HG03175 (cell line): ENCODE measurements at regions not wholly inside any gene's neighbourhood (a gene's known extent, or its start where the extent isn't known, plus 50 kb on each side); places are given as distances from the start of the nearest gene placed in this dataset.
"Not testable (repeated sequence)": the region's sequence is repeated elsewhere in the genome, so short reads cannot be mapped to it uniquely, and the experiment has no call there.

Experiments
- ATAC-seq: cut with Tn5 transposase; IDR thresholded peaks from one replicate; pipeline ENCODE4 v1.9.1; 2021; ENCODE audit warnings: mild to moderate bottlenecking, moderate library complexity; ENCODE audit not compliant: unreplicated experiment

- no peak for ATAC-seq
Measured at GRCh38 chr6:144474290-144474689, 189.2 kb downstream of the UTRN start.

DNA sequence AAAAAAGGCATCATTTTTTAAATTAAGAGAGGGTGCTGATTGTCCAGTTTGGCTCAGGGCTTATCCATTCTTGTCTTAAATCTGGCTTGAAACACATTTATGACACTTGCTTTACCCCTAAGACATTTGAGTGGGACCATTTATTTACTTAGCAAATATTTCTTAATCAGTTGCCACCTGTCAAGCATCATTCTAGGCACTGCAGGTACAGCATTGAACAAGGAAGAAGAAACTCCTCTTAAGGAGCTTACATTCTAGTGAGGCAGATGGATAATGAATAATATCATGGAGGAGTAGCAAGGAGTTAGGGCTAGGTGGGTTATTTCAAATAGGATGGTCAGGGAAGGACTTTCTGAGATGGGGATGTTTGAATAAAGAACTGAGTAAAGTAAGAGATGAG lies 189.8 kb downstream of the UTRN start:
- no peak for ATAC-seq

DNA sequence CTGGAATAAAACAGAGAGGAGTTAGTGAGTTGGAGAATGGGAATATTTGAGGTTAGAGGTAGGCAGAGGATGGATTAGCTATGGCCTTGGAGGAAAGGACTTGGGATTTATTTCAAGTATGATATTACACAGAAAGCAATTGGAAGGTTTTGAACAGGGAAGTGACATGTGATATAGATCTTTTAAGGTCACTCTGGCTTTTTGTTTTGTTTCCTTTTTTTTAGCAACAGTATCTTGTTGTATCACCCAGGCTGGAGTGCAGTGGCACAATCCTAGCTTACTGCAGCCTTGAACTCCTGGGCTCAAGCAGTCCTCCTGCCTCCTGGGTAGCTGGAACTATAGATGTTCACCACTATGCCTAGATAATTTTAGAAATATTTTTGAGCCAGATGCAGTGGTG lies 190.3 kb downstream of the UTRN start:
- ATAC-seq, result no peak

GRCh38 chr6:144476286-144476685 lies 191.2 kb downstream of the UTRN start:
- ATAC-seq, result no peak

DNA sequence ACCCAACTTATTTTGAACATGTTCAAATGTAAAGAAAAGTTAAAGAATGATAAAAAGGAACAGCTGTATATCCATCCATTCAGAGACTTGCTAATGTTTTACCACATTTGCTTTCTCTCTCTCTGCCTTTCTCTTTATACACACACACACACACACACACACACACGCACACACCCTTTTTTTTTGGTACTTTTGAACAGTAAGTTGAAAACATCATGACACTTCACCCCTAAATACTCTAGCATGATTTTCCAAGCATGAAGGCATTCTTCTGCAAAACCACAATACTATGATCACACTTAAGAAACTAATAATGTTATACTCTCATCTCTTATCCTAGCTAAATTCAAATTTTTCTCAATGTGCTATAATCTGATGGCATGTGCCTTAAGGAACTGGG lies 192.3 kb downstream of the UTRN start:
- no peak for ATAC-seq

GRCh38 chr6:144477856-144478255 lies 192.7 kb downstream of the UTRN start:
- ATAC-seq, result no peak

DNA sequence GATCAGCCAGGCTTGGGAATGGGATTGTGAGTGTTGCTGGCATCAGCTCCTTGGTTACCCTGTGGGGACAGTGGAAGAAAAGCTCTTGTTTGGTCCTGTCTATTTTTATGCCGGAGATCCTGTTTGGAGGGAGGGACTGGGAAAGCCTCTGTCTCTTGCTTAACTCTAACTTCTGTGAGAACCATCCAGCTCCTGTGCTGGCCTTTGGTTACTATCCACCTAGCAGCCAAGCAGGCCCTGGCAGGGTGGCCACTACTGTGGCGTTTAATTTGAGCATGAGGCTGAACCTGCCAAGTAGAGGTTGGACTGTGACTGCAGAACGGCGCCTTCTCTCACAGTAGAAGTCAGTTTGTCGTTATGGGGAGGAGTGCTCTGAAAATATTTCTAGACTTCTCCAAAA lies 193.3 kb downstream of the UTRN start:
- ATAC-seq, result no peak

DNA sequence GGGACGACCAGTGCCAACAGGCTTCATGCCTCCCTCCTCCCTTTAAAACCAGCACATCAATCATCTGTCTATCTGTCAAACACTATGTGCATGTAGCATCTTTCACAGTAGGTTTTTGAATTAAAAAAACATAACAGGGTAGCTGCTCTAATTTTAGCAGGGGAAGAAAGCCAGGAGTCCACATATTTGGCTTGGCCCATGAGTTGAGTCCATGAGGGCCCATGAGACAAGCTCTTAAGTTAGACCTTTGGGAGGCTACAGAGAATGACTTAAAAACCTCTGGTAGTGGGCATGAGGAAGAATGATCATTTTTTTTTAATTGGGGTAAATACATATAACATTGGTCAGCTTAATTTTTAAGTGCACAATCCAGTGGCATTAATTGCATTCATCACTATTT lies 194.9 kb downstream of the UTRN start:
- ATAC-seq, result no peak

GRCh38 chr6:144480473-144480872 lies 195.3 kb downstream of the UTRN start:
- ATAC-seq, result no peak

GRCh38 chr6:144481527-144481926 lies 196.4 kb downstream of the UTRN start:
- ATAC-seq, result peak; percentile 8

- peak; percentile 90 for ATAC-seq
Measured at GRCh38 chr6:144482142-144482541, 197.0 kb downstream of the UTRN start.

DNA sequence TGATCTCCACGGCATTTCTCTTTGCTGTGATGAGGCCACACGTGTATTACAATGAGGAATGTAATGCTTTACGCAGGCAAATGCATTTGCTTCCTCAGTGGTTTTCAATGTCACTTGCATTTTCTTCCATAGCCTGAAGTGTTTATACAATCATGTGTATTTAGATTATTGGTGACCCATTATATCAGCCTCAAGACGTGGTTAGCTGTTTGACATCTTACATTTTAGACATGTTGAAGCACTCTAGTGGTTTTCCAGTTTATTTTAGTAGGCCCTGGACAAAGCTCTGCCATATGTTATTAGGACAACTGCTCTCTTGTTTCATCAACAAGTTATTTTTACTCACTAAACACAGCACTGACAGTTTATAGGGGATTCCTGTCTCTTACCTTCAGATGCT lies 200.4 kb downstream of the UTRN start:
- no peak for ATAC-seq

DNA sequence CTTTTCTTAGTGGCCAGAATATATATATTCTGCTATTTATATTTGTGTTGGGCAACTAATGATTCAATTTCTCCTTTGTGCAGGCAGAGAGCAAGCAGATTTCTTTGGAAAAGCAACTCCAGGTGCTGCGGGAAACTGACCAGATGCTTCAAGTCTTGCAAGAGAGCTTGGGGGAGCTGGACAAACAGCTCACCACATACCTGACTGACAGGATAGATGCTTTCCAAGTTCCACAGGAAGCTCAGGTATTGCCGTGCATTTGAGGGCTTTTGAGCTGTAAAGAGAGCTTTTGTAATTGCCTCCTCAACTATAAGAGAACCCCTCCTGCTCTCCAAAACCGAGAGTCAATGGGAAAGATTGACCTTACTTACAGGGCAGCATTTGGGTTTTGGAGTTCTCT lies 203.5 kb downstream of the UTRN start:
- no peak for ATAC-seq

GRCh38 chr6:144493035-144493910 lies 208.1 kb downstream of the UTRN start:
- no peak for ATAC-seq

DNA sequence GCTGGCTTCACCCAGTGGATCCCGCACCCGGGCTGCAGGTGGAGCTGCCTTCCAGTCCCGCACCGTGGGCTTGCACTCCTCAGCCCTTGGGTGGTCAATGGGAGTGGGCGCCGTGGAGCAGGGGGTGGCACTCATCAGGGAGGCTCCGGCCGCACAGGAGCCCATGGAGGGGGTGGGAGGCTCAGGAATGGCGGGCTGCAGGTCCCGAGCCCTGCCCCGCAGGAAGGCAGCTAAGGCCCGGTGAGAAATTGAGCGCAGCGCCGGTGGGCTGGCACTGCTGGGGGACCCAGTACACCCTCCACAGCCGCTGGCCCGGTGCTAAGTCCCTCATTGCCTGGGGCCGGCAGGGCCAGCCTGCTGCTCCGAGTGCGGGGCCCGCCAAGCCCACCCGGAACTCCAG lies 209.9 kb downstream of the UTRN start:
- not testable (repeated sequence) for ATAC-seq

- no peak for ATAC-seq
Measured at GRCh38 chr6:144497650-144498049, 212.5 kb downstream of the UTRN start.

- ATAC-seq, result no peak
Measured at GRCh38 chr6:144500892-144501291, 215.8 kb downstream of the UTRN start.

- not testable (repeated sequence) for ATAC-seq
Measured at GRCh38 chr6:144505214-144505613, 220.1 kb downstream of the UTRN start.

GRCh38 chr6:144506051-144506450 lies 220.9 kb downstream of the UTRN start:
- not testable (repeated sequence) for ATAC-seq

DNA sequence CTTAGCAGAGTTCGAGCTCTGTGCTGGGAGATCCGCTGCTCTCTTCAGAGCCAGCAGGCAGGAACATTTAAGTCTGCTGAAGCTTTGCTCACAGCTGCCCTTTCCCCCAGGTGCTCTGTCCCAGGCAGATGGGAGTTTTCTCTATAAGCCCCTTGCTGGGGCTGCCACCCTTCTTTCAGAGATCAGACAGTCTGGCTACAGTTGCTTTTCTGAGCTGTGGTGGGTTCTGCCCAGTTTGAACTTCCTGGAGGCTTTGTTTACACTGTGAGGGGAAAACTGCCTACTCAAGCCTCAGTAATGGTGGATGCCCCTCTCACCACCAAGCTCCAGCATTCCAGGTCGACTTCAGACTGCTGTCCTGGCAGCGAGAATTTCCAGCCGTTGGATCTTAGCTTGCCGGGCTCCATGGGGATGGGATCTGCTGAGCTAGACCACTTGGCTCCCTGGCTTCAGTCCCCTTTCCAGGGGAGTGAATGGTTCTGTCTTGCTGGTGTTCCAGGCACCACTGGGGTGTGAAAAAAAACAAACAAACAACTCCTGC lies 222.7 kb downstream of the UTRN start:
- not testable (repeated sequence) for ATAC-seq

DNA sequence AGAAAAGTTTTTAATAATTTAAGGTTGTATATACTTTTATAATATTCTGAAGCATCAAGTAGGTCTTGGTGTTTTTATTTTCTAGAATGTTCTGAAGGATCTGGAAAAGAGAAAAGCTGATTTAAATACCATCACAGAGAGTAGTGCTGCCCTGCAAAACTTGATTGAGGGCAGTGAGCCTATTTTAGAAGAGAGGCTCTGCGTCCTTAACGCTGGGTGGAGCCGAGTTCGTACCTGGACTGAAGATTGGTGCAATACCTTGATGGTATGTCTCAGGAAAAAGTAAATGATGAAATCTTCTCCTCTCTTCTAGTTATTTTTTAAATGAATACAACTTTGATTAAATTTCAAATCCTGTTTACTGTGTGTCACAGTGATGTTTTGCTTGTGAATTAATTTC lies 225.7 kb downstream of the UTRN start:
- ATAC-seq, result no peak

- ATAC-seq, result no peak
Measured at GRCh38 chr6:144515761-144516160, 230.6 kb downstream of the UTRN start.

GRCh38 chr6:144519426-144519825 lies 234.3 kb downstream of the UTRN start:
- no peak for ATAC-seq
